ENCODE measurements at regions not wholly inside any gene's neighbourhood (a gene's known extent, or its start where the extent isn't known, plus 50 kb on each side); places are given as distances from the start of the nearest gene placed in this dataset.

DNA sequence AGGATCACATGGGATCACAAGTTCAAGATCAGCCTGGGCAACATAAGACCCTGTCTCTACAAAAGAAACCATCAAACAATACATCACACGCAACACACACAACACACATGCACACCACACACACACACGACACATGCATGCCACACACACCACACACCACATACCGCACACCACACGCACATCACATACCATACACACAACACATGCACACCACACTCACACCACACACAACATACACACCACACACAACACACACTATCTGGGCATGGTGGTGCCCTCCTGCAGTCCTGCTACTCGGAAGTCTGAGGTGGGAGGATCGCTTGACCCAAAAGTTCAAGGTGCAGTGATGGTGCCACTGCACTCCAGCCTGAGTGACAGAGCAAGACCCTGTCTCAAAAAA lies 198.3 kb downstream of the USP12 start:
- no peak for TF ChIP-seq POLR2AphosphoS5 (IDR thresholded peaks at IDR 0.05; ENCODE audit: low read depth, low read length)
- TF ChIP-seq SPI1 (IDR thresholded peaks at IDR 0.05; ENCODE audit: low read depth, low read length) = no peak
